NCI-H2029 (cell line): ENCODE measurements at regions not wholly inside any gene's neighbourhood (a gene's known extent, or its start where the extent isn't known, plus 50 kb on each side); places are given as distances from the start of the nearest gene placed in this dataset.
A peak's percentile ranks its signal among the peaks of the same experiment; 100 is the strongest.

ENCODE experiments used
- DNase-seq: peaks from one replicate; lab custom pipeline; 2025; lab: John Stamatoyannopoulos, UW

- peak; percentile 99 for DNase-seq
These were observed 151.3 kb downstream of the ETS2 start for GRCh38 chr21:38956856-38957571.

- DNase-seq = no peak
These were observed 150.8 kb downstream of the ETS2 start for GRCh38 chr21:38956521-38956855.

GRCh38 chr21:38956007-38956406 is 150.3 kb downstream of the ETS2 start:
- DNase-seq = peak; percentile 41

GRCh38 chr21:38955495-38955894 is 149.8 kb downstream of the ETS2 start:
- DNase-seq = peak; percentile 84

- DNase-seq = peak; percentile 97
These were observed 148.9 kb downstream of the ETS2 start for GRCh38 chr21:38954588-38955004.

DNA sequence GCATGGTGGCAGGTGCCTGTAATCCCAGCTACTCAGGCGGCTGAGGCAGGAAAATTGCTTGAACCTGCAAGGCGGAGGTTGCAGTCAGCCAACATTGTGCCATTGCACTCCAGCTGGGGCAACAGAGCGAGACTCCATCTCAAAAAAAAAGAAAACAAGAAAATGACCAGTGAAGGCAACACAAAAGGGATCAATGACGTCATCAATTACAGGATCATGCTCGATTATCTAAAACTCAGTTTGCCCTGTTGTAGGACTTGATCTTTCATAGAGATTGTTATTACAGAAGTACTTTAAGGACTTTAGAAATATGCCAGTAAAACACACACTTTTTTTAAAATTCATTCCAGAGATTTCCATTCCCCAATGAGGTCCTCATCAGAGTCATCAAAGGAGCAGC is 147.8 kb downstream of the ETS2 start:
- DNase-seq = no peak

DNA sequence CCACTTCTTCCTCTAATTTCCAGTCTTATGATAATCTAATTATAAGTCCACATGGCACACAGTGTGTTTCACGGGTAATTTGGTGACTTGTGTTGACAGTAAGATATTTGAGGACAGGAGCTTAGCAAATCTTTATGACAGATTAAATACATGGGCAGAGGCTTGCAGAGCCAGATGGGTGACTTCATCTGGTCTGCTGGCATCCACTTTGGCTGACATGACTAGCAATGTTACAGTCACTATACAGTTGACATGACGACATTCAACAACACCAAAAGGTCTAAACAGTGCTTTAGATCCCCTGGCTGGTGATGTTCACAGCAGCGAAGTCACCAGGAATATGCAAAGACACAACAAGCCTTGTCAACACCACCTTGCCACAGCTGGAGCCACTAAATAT is 147.2 kb downstream of the ETS2 start:
- DNase-seq = peak; percentile 34

GRCh38 chr21:38951095-38951730 is 145.5 kb downstream of the ETS2 start:
- DNase-seq = no peak

GRCh38 chr21:38950435-38951094 is 144.8 kb downstream of the ETS2 start:
- DNase-seq = peak; percentile 70

- no peak for DNase-seq
These were observed 143.3 kb downstream of the ETS2 start for GRCh38 chr21:38949070-38949380.

- DNase-seq = no peak
These were observed 142.8 kb downstream of the ETS2 start for GRCh38 chr21:38948377-38949069.

- no peak for DNase-seq
These were observed 140.0 kb downstream of the ETS2 start for GRCh38 chr21:38945545-38946245.

DNA sequence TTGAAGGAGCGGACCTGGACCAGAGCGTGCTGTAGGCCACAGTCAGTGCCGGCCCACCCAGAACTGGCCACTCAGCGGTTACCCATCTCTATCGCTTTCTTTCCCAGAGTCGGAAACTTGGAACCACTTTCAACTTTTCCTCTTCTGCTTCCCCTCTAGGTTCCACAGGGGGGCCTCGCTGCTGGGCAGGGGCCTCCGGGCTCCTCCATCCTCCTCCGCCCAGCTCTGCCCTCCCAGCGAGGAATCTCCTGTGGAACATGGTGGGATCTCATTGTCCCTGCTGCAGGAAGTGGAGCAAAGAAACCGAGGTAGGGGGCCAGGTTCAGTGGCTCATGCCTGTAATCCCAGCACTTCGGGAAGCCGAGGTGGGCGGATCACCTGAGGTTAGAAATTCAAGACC is 139.2 kb downstream of the ETS2 start:
- no peak for DNase-seq

GRCh38 chr21:38944402-38944801 is 138.7 kb downstream of the ETS2 start:
- DNase-seq = no peak

DNA sequence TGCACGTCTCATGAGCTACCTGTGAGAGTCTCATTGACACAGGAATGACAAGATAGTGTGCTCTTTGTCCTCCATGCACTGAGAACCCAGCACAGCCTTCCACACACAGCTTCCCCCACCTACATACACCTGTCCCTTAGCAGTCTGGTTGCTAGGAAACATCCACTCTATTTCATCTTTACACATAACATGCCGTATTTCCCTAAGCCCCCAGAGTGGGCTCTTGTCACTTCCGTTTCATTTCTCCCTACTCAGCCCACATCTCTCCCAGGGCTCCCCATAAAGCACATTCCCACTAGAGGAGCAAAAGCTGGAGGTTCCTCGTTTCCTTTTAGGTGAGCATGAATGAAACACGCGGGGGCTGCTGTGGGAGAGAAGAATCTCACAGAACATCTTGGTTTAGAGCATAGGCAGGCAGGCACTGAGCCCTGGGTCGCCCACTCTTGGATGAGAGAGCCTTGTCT is 137.1 kb downstream of the ETS2 start:
- DNase-seq = peak; percentile 67

- no peak for DNase-seq
These were observed 133.0 kb downstream of the ETS2 start for GRCh38 chr21:38938769-38939168.

- peak; percentile 58 for DNase-seq
These were observed 132.6 kb downstream of the ETS2 start for GRCh38 chr21:38938343-38938742.

DNA sequence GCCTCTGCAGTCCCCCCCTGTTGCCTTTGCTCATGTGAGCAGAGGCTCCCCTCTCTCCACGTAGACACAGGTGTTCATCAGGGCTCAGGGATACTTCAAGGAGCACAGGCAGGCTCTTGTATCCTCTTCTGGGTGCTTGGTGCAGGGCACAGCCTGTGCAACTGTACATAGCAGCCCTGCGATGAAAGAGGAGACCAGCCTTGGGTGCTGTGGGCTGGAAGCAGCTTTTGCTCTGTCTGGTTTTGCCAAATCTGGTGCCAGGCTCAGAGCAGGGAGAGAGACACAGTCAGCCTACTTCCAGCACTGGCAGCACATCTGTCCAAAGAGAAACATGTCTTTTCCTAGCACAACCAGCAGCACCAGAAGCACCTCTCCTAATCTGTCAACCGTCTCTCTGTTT is 132.1 kb downstream of the ETS2 start:
- DNase-seq = no peak

DNA sequence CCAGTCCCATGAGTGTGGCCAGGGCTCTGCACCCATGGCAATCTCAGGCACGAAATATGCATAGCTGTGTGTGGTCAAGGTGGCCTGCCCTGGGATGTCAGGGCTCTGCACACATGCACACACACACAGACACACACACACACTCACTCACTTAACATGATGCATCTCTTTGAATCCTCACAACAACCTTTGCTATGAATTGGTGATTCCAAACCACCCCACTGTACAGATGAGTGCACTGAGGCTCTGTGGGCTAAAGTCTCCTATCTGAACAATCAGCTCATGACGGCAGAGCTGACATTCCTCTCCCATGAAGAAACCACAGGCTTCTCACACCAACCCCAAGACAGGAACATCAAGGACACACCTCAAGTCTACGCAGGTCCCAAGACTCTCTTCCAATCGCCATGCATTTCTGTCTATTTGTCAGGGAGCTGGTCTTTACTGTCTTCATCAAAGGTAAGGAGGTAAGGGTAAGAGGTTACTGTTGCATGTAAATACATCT is 131.6 kb downstream of the ETS2 start:
- DNase-seq = no peak

DNA sequence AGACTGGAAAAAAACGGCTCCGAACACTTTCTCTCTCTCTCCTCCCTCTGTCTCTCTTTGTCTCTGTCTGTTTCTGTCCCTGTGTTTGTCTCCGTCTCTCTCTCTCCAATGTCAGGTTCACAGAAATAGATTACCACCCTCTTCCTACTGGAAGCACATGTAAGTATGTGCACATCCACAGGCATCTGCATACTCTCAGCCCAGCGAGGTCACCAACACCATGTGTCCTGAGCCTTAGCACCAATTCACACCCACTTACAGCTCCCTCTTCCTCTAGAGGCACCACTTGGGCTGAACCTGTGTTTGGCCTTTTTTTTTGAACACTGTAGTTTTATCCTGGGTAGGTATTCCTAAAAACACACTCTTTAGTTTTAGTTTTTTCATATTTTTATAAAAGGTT is 130.5 kb downstream of the ETS2 start:
- no peak for DNase-seq

- no peak for DNase-seq
These were observed 128.0 kb downstream of the ETS2 start for GRCh38 chr21:38933731-38934130.

DNA sequence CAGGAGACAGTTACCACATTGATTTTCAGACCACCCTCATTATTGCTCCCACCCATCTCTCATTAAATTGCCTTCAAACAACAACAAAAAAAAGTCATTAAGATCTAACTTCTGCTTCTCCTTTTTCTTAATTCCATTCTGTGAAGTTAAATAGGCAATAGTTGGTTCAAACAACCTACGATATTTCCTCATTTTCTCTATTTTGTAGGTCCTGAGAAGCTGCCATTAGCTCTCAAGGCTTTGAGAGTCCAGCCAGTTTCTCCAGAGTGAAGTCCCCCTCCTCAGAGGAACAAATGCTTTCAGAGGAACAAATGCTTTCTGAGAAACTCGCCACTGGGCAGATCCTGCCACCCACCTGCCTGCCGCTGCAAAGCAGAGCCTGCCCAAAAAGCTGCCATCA is 125.6 kb downstream of the ETS2 start:
- DNase-seq = no peak
